ENCODE measurements at regions not wholly inside any gene's neighbourhood (a gene's known extent, or its start where the extent isn't known, plus 50 kb on each side); places are given as distances from the start of the nearest gene placed in this dataset.

DNA sequence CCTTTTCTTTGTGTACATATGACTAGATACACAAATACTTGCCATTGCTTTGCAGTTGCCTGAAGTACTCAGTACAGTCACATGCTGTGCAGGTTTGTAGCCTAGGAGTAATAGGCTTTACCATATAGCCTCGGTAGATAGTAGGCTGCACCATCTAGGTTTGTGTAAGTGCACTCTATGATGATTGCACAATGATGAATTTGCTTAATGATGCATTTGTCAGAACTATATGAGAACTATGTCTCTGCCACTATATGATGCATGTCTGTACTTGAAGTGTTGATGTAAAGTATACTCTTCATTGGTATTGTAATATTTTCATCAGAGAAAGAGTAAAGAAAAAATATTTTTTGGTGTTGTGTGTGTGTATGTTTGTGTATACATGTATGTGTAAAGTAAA is 1030.7 kb downstream of the NLGN4Y start:
- Mint-ChIP-seq H3K27ac (no peak overlapping the region), H3K36me3 (no peaks in the 10 kb centered on the region), H3K9me3 (no peaks in the 10 kb centered on the region), H3K4me1 (no peaks in the 10 kb centered on the region), H3K4me3 (no peak overlapping the region), H3K27me3 (no peaks in the 10 kb centered on the region)
- CTCF ChIA-PET (ENCODE audit: partially characterized antibody), result no interaction called here
- Histone ChIP-seq H3K9me3 (ENCODE audit: control insufficient read depth in 1 of 2, low read length in 2 of 2) (no peaks in the 10 kb centered on the region), H3K4me1 (ENCODE audit: insufficient read depth, low read length) (no peaks in the 10 kb centered on the region), H3K4me3 (ENCODE audit: low read length in 2 of 2) (no peak overlapping the region), H3K36me3 (ENCODE audit: insufficient read depth, low read length) (no peaks in the 10 kb centered on the region), H3K27ac (ENCODE audit: low read depth, low read length) (no peak overlapping the region), H3K27me3 (ENCODE audit: insufficient read depth, low read length) (no peaks in the 10 kb centered on the region)
- DNase-seq, result no peak
- POLR2A ChIA-PET (ENCODE audit: partially characterized antibody), result no interaction called here
- intact Hi-C loops (cut with micrococcal nuclease), result no loop called here

DNA sequence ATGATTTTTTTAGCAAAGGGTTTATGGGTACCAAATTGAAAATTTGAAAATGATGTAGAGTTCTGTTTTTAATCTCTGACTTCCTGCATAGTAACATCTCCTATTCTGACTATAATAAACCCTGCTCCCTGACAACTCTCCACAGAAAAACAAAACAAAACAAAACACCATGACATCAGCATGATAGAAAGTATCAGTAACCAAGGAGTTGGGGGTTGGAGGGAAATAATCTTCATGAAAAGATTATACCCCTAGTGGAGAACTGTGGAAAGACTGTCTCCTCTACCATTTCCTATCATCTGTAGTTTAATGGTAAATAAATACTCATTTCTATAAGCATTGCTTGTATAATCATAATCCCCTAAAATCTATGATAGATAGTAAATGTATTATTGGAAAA is 1034.8 kb downstream of the NLGN4Y start:
- H3K27me3 Mint-ChIP-seq, result no peaks in the 10 kb centered on the region
- H3K36me3 ChIP-seq (ENCODE audit: insufficient read depth, low read length), result no peaks in the 10 kb centered on the region
- DNase-seq, result no peak
- H3K4me1 ChIP-seq (ENCODE audit: insufficient read depth, low read length), result no peaks in the 10 kb centered on the region
- no peak overlapping the region for H3K27ac ChIP-seq (ENCODE audit: low read depth, low read length)
- intact Hi-C loops (cut with micrococcal nuclease), result no loop called here
- no peaks in the 10 kb centered on the region for H3K4me1 Mint-ChIP-seq
- POLR2A ChIA-PET (ENCODE audit: partially characterized antibody), result no interaction called here
- H3K4me3 ChIP-seq (ENCODE audit: low read length in 2 of 2), result no peak overlapping the region
- no peaks in the 10 kb centered on the region for H3K9me3 ChIP-seq (ENCODE audit: control insufficient read depth in 1 of 2, low read length in 2 of 2)
- no peaks in the 10 kb centered on the region for H3K36me3 Mint-ChIP-seq
- H3K27ac Mint-ChIP-seq, result no peak overlapping the region
- no peak overlapping the region for H3K4me3 Mint-ChIP-seq
- CTCF ChIA-PET (ENCODE audit: partially characterized antibody), result no interaction called here
- no peaks in the 10 kb centered on the region for H3K9me3 Mint-ChIP-seq
- H3K27me3 ChIP-seq (ENCODE audit: insufficient read depth, low read length), result no peaks in the 10 kb centered on the region

DNA sequence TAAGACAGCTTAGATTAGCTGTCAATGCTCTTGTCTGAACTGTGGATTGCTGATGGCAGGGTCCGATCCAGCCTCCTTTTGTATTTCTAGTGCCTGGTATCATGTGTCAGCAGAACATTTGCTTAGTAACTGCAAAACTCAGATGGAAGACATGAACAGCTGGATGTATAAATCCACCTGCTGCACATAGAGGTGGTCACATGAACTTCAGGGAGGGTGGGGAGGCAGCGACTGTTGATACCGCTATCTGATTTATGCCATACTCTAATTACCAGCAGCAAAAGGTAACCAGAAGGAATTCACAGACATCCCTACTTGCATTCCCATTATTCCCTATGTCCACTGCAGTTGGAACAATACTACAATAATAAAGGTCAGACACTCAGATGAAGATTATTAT is 1036.5 kb downstream of the NLGN4Y start:
- H3K4me3 Mint-ChIP-seq, result no peak overlapping the region
- intact Hi-C loops (cut with micrococcal nuclease), result no loop called here
- no peaks in the 10 kb centered on the region for H3K36me3 Mint-ChIP-seq
- H3K27me3 Mint-ChIP-seq, result no peaks in the 10 kb centered on the region
- no peaks in the 10 kb centered on the region for H3K4me1 ChIP-seq (ENCODE audit: insufficient read depth, low read length)
- no peak overlapping the region for H3K4me3 ChIP-seq (ENCODE audit: low read length in 2 of 2)
- no peaks in the 10 kb centered on the region for H3K27me3 ChIP-seq (ENCODE audit: insufficient read depth, low read length)
- no peaks in the 10 kb centered on the region for H3K4me1 Mint-ChIP-seq
- H3K9me3 Mint-ChIP-seq, result no peaks in the 10 kb centered on the region
- no peak overlapping the region for H3K27ac Mint-ChIP-seq
- ChIA-PET POLR2A (ENCODE audit: partially characterized antibody) (no interaction called here), CTCF (ENCODE audit: partially characterized antibody) (no interaction called here)
- H3K36me3 ChIP-seq (ENCODE audit: insufficient read depth, low read length), result no peaks in the 10 kb centered on the region
- H3K27ac ChIP-seq (ENCODE audit: low read depth, low read length), result no peak overlapping the region
- H3K9me3 ChIP-seq (ENCODE audit: control insufficient read depth in 1 of 2, low read length in 2 of 2), result no peaks in the 10 kb centered on the region
- no peak for DNase-seq

DNA sequence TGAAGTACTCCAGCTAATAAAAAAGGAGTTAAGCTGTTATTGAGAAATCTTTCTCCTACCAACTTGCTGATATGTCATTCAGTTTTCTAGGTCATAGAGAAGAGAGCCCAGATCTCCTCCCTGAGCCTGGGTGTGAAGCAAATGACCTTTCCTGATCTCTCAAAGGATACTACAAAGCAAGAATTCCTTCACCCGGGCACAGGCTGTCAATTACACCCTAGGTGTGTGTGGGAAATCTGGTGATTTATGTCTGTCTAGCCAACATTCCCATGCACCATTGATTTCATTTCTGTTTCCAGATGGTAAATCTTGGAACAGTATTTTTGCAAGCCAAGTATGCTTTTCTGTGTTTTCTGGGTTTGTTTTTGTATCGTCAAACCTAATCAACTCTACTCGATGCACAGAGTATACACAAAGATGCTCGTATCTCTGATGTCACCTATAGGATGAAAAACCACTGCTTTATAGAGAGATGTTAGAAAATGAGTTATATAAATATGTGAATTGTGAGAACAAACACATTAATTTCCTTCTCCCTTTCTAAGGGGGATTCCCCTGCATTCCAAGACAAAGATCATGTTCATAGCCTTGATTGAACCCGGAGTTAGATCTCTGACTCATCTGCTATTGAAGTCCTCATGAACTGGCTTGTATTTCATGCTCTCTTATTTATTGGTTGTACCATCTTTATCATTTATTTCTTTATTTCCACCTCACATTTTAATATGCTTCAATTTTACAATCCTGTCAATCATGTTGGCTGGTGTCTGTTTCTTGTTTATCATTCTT is 1037.4 kb downstream of the NLGN4Y start:
- Histone ChIP-seq H3K4me3 (ENCODE audit: low read length in 2 of 2) (no peak overlapping the region), H3K4me1 (ENCODE audit: insufficient read depth, low read length) (no peaks in the 10 kb centered on the region), H3K27ac (ENCODE audit: low read depth, low read length) (no peak overlapping the region), H3K27me3 (ENCODE audit: insufficient read depth, low read length) (no peaks in the 10 kb centered on the region), H3K9me3 (ENCODE audit: control insufficient read depth in 1 of 2, low read length in 2 of 2) (no peaks in the 10 kb centered on the region), H3K36me3 (ENCODE audit: insufficient read depth, low read length) (no peaks in the 10 kb centered on the region)
- no peak overlapping the region for H3K27ac Mint-ChIP-seq
- H3K4me3 Mint-ChIP-seq, result no peak overlapping the region
- intact Hi-C loops (cut with micrococcal nuclease), result no loop called here
- ChIA-PET POLR2A (ENCODE audit: partially characterized antibody) (no interaction called here), CTCF (ENCODE audit: partially characterized antibody) (no interaction called here)
- no peak for DNase-seq
- H3K27me3 Mint-ChIP-seq, result no peaks in the 10 kb centered on the region
- no peaks in the 10 kb centered on the region for H3K4me1 Mint-ChIP-seq
- no peaks in the 10 kb centered on the region for H3K36me3 Mint-ChIP-seq
- H3K9me3 Mint-ChIP-seq, result no peaks in the 10 kb centered on the region

DNA sequence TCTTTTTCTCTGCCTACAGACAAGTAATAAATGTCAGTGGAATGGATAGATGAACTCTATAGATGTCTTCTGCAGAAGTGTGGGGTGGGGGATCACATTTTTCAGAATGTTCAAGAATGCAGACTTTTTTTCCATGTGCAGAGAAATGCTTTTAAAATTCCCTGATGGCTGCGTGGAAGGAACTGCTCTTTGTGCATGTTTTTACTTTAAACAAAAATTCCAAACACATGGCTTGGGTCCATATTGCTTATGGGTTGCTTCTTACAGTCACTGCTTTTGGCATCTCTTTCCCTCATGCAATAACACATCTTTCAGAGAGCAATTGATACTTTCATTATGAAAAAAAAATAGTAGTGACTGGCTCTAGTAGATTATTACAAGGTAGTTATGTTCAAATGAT is 1053.6 kb downstream of the NLGN4Y start:
- Mint-ChIP-seq H3K4me1 (no peaks in the 10 kb centered on the region), H3K4me3 (no peak overlapping the region), H3K27me3 (peaks cover 0 to 1% of the 10 kb centered on the region in 2 donors), H3K36me3 (no peaks in the 10 kb centered on the region), H3K27ac (no peak overlapping the region), H3K9me3 (no peaks in the 10 kb centered on the region)
- no peaks in the 10 kb centered on the region for H3K4me1 ChIP-seq (ENCODE audit: insufficient read depth, low read length)
- intact Hi-C loops (cut with micrococcal nuclease), result no loop called here
- ChIA-PET POLR2A (ENCODE audit: partially characterized antibody) (no interaction called here), CTCF (ENCODE audit: partially characterized antibody) (no interaction called here)
- H3K27me3 ChIP-seq (ENCODE audit: insufficient read depth, low read length), result no peaks in the 10 kb centered on the region
- DNase-seq, result no peak
- no peaks in the 10 kb centered on the region for H3K36me3 ChIP-seq (ENCODE audit: insufficient read depth, low read length)
- no peaks in the 10 kb centered on the region for H3K9me3 ChIP-seq (ENCODE audit: control insufficient read depth in 1 of 2, low read length in 2 of 2)
- no peak overlapping the region for H3K4me3 ChIP-seq (ENCODE audit: low read length in 2 of 2)
- H3K27ac ChIP-seq (ENCODE audit: low read depth, low read length), result no peak overlapping the region

DNA sequence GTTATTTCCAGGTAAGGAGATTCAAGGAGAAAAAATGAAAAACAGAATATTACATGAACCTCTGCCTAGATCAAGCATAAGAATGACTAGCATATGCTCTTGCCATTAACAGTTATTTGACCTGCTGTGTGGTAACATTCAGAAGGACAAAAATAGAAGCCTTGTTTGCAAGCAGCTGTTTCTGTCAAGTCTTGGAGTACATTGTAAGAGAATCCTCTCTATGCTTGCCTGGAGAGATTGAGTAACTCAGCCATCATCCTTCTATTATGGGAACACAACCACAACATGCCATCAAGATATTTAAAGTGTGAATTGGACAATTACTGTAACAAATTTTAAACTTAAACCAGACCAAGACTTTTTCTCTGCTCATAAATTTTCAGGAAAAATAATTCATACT is 1054.4 kb downstream of the NLGN4Y start:
- intact Hi-C loops (cut with micrococcal nuclease), result no loop called here
- no peak overlapping the region for H3K27ac ChIP-seq (ENCODE audit: low read depth, low read length)
- H3K36me3 Mint-ChIP-seq, result no peaks in the 10 kb centered on the region
- no peak for DNase-seq
- H3K27me3 ChIP-seq (ENCODE audit: insufficient read depth, low read length), result no peaks in the 10 kb centered on the region
- ChIA-PET POLR2A (ENCODE audit: partially characterized antibody) (no interaction called here), CTCF (ENCODE audit: partially characterized antibody) (no interaction called here)
- no peaks in the 10 kb centered on the region for H3K36me3 ChIP-seq (ENCODE audit: insufficient read depth, low read length)
- no peak overlapping the region for H3K4me3 Mint-ChIP-seq
- H3K4me3 ChIP-seq (ENCODE audit: low read length in 2 of 2), result no peak overlapping the region
- H3K4me1 ChIP-seq (ENCODE audit: insufficient read depth, low read length), result no peaks in the 10 kb centered on the region
- H3K27me3 Mint-ChIP-seq, result peaks cover 0 to 1% of the 10 kb centered on the region in 2 donors
- H3K4me1 Mint-ChIP-seq, result no peaks in the 10 kb centered on the region
- no peak overlapping the region for H3K27ac Mint-ChIP-seq
- H3K9me3 ChIP-seq (ENCODE audit: control insufficient read depth in 1 of 2, low read length in 2 of 2), result no peaks in the 10 kb centered on the region
- no peaks in the 10 kb centered on the region for H3K9me3 Mint-ChIP-seq

DNA sequence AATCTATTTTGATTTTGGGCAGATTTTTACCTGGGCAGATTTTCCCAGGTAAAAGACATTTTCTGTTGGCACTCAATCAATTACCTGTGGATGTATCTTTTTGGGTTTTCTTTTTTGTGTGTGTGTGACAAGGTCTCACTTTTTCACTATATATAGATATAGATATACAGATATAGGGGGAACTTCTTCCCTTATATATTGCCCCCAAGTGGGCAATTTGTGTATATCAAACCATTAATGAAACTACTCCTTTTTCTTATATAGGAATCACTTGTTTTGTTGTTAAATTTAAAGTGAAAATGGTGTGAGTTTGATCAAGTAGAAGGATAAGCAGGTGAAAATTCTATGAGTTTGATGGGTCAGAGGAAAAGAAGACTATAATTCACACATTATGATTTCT is 1054.9 kb downstream of the NLGN4Y start:
- intact Hi-C loops (cut with micrococcal nuclease), result no loop called here
- no peaks in the 10 kb centered on the region for H3K36me3 Mint-ChIP-seq
- H3K27me3 Mint-ChIP-seq, result peaks cover 0 to 1% of the 10 kb centered on the region in 2 donors
- CTCF ChIA-PET (ENCODE audit: partially characterized antibody), result no interaction called here
- no peaks in the 10 kb centered on the region for H3K36me3 ChIP-seq (ENCODE audit: insufficient read depth, low read length)
- POLR2A ChIA-PET (ENCODE audit: partially characterized antibody), result no interaction called here
- no peaks in the 10 kb centered on the region for H3K4me1 ChIP-seq (ENCODE audit: insufficient read depth, low read length)
- H3K9me3 ChIP-seq (ENCODE audit: control insufficient read depth in 1 of 2, low read length in 2 of 2), result no peaks in the 10 kb centered on the region
- H3K4me1 Mint-ChIP-seq, result no peaks in the 10 kb centered on the region
- no peak overlapping the region for H3K27ac ChIP-seq (ENCODE audit: low read depth, low read length)
- DNase-seq, result no peak
- no peak overlapping the region for H3K4me3 ChIP-seq (ENCODE audit: low read length in 2 of 2)
- H3K27ac Mint-ChIP-seq, result no peak overlapping the region
- H3K27me3 ChIP-seq (ENCODE audit: insufficient read depth, low read length), result no peaks in the 10 kb centered on the region
- no peak overlapping the region for H3K4me3 Mint-ChIP-seq
- H3K9me3 Mint-ChIP-seq, result no peaks in the 10 kb centered on the region

DNA sequence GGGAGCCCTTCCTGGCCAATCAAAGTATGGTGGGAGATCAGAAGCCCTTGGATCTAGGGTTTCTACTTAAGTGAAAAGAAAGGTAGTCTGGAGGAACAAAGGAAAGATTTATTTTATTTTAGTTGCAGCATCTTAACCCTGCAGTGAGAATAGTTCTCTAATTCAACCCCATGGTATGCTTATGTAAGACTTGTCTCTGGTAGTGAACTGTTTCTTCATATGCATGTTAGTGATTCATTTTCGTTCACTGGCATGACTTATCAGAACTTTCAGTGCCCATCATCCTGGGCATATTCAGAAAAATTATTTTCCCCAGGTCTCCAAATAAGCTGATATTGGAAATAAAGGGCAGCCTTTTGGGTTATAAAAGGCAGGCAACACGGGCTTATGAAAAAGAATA is 1058.8 kb downstream of the NLGN4Y start:
- CTCF ChIA-PET (ENCODE audit: partially characterized antibody), result no interaction called here
- Mint-ChIP-seq H3K9me3 (no peaks in the 10 kb centered on the region), H3K4me1 (no peaks in the 10 kb centered on the region), H3K27me3 (no peaks in the 10 kb centered on the region), H3K27ac (no peak overlapping the region), H3K36me3 (no peaks in the 10 kb centered on the region), H3K4me3 (no peak overlapping the region)
- intact Hi-C loops (cut with micrococcal nuclease), result no loop called here
- Histone ChIP-seq H3K36me3 (ENCODE audit: insufficient read depth, low read length) (no peaks in the 10 kb centered on the region), H3K9me3 (ENCODE audit: control insufficient read depth in 1 of 2, low read length in 2 of 2) (no peaks in the 10 kb centered on the region), H3K27me3 (ENCODE audit: insufficient read depth, low read length) (no peaks in the 10 kb centered on the region), H3K4me3 (ENCODE audit: low read length in 2 of 2) (no peak overlapping the region), H3K4me1 (ENCODE audit: insufficient read depth, low read length) (no peaks in the 10 kb centered on the region), H3K27ac (ENCODE audit: low read depth, low read length) (no peak overlapping the region)
- POLR2A ChIA-PET (ENCODE audit: partially characterized antibody), result no interaction called here
- no peak for DNase-seq
